H9 (cell line): ENCODE measurements at regions not wholly inside any gene's neighbourhood (a gene's known extent, or its start where the extent isn't known, plus 50 kb on each side); places are given as distances from the start of the nearest gene placed in this dataset.

Experiments
- DNase-seq: peaks from one replicate; pipeline ENCODE4 v3.0.0-alpha.2; 2017
- H2AFZ ChIP-seq: one replicate; pipeline ENCODE4 v1.6.1; 2013; ENCODE audit warnings: mild to moderate bottlenecking, low read length, control low read depth, moderate library complexity
- H2AK5ac ChIP-seq: 2 replicates; pipeline ENCODE4 v1.6.1; 2013; ENCODE audit warnings: low read length, control low read depth, mixed read lengths; ENCODE audit not compliant: insufficient read length
- H2BK120ac ChIP-seq: one replicate; pipeline ENCODE4 v1.6.1; 2013; ENCODE audit warnings: low read depth, mild to moderate bottlenecking, low read length, control low read depth, inconsistent platforms; ENCODE audit not compliant: poor library complexity, severe bottlenecking
- H2BK12ac ChIP-seq: 2 replicates; pipeline ENCODE4 v1.6.1; 2013; ENCODE audit warnings: low read length, control low read depth, mixed read lengths, low read depth; ENCODE audit not compliant: insufficient read length
- H2BK15ac ChIP-seq: 2 replicates; pipeline ENCODE4 v1.6.1; 2013; ENCODE audit warnings: low read depth, low read length, control low read depth
- H2BK20ac ChIP-seq: one replicate; pipeline ENCODE4 v1.6.1; 2013; ENCODE audit warnings: low read depth, mild to moderate bottlenecking, low read length, control low read depth, inconsistent platforms; ENCODE audit not compliant: poor library complexity, severe bottlenecking
- H2BK5ac ChIP-seq: 2 replicates; pipeline ENCODE4 v1.6.1; 2013; ENCODE audit warnings: low read length, control low read depth, mixed read lengths; ENCODE audit not compliant: insufficient read length
- H3K14ac ChIP-seq: 2 replicates; pipeline ENCODE4 v1.6.1; 2013; ENCODE audit warnings: low read length, control low read depth; ENCODE audit not compliant: insufficient read depth
- H3K18ac ChIP-seq: 2 replicates; pipeline ENCODE4 v1.6.1; 2013; ENCODE audit warnings: low read depth, mild to moderate bottlenecking, mixed read lengths, low read length, control low read depth; ENCODE audit not compliant: insufficient read length
- H3K23ac ChIP-seq: 2 replicates; pipeline ENCODE4 v1.6.1; 2013; ENCODE audit warnings: low read length, control low read depth, mixed read lengths, low read depth; ENCODE audit not compliant: insufficient read length
- H3K23me2 ChIP-seq: 2 replicates; pipeline ENCODE4 v1.6.1; 2013; ENCODE audit warnings: low read depth, mild to moderate bottlenecking, mixed read lengths, low read length, control low read depth; ENCODE audit not compliant: insufficient read length, poor library complexity, severe bottlenecking
- H3K27ac ChIP-seq: 2 replicates; pipeline ENCODE4 v1.5.1; 2013; ENCODE audit warnings: low read length, control low read depth, mixed read lengths, low read depth; ENCODE audit not compliant: insufficient read length
- H3K27me3 ChIP-seq: 2 replicates; pipeline ENCODE4 v1.6.1; 2013; ENCODE audit warnings: low read length, control low read depth, inconsistent platforms; ENCODE audit not compliant: insufficient read depth
- H3K4ac ChIP-seq: 2 replicates; pipeline ENCODE4 v1.6.1; 2013; ENCODE audit warnings: low read depth, mild to moderate bottlenecking, control low read depth, inconsistent platforms, low read length, moderate library complexity
- H3K4me1 ChIP-seq: 2 replicates; pipeline ENCODE4 v1.6.1; 2013; ENCODE audit warnings: low read length, control low read depth, inconsistent platforms; ENCODE audit not compliant: insufficient read depth
- H3K4me2 ChIP-seq: 2 replicates; pipeline ENCODE4 v1.6.1; 2013; ENCODE audit warnings: low read length, control low read depth, mixed read lengths; ENCODE audit not compliant: insufficient read length, insufficient read depth
- H3K56ac ChIP-seq: 2 replicates; pipeline ENCODE4 v1.6.1; 2013; ENCODE audit warnings: low read depth, mild to moderate bottlenecking, mixed read lengths, low read length, control low read depth; ENCODE audit not compliant: insufficient read length
- H3K79me1 ChIP-seq: 2 replicates; pipeline ENCODE4 v1.6.1; 2013; ENCODE audit warnings: low read depth, mild to moderate bottlenecking, moderate library complexity, low read length, control low read depth, inconsistent platforms; ENCODE audit not compliant: insufficient read depth, poor library complexity, severe bottlenecking
- H3K79me2 ChIP-seq: 2 replicates; pipeline ENCODE4 v1.6.1; 2013; ENCODE audit warnings: low read length, control low read depth, inconsistent platforms; ENCODE audit not compliant: insufficient read depth
- H3K9ac ChIP-seq: 2 replicates; pipeline ENCODE4 v1.6.1; 2013; ENCODE audit warnings: low read length, control low read depth, mixed read lengths; ENCODE audit not compliant: insufficient read length; ENCODE audit errors: extremely low read depth
- H3K9me3 ChIP-seq: one replicate; pipeline ENCODE4 v1.6.1; 2013; ENCODE audit warnings: low read depth, low read length, inconsistent platforms; ENCODE audit not compliant: control insufficient read depth
- H3T11ph ChIP-seq: one replicate; pipeline ENCODE4 v1.6.1; 2013; ENCODE audit warnings: mild to moderate bottlenecking, low read length, control low read depth, inconsistent platforms
- H4K20me1 ChIP-seq: one replicate; pipeline ENCODE4 v1.6.1; 2013; ENCODE audit not compliant: control insufficient read depth, insufficient read length, insufficient read depth
- H4K5ac ChIP-seq: 2 replicates; pipeline ENCODE4 v1.6.1; 2013; ENCODE audit warnings: low read depth, mild to moderate bottlenecking, mixed read lengths, low read length, control low read depth; ENCODE audit not compliant: insufficient read length
- H4K8ac ChIP-seq: replicated peaks from 2 replicates; pipeline ENCODE4 v1.6.1; 2013; ENCODE audit warnings: low read length, control low read depth, mixed read lengths, low read depth; ENCODE audit not compliant: insufficient read length
- H4K91ac ChIP-seq: 2 replicates; pipeline ENCODE4 v1.6.1; 2013; ENCODE audit warnings: low read depth, mild to moderate bottlenecking, moderate library complexity, mixed read lengths, low read length, control low read depth; ENCODE audit not compliant: insufficient read length
- H3K27ac Mint-ChIP-seq, 3 experiments: 2 replicates in 2 of 3; 3 replicates in 1 of 3; pipeline ENCODE4 v1.8.0; 2020 to 2021; ENCODE audit warnings: mixed read lengths in 3 of 3, mild to moderate bottlenecking in 1 of 3, moderate library complexity in 1 of 3
- H3K27me3 Mint-ChIP-seq: 2 replicates; pipeline ENCODE4 v1.8.0; 2021; ENCODE audit warnings: low read depth, mild to moderate bottlenecking, moderate library complexity, mixed read lengths
- H3K36me3 Mint-ChIP-seq, 3 experiments: 2 replicates in 2 of 3; 3 replicates in 1 of 3; pipeline ENCODE4 v1.8.0; 2020 to 2021; ENCODE audit warnings: low read depth in 3 of 3, mixed read lengths in 3 of 3; ENCODE audit not compliant: insufficient read depth in 1 of 3
- H3K4me1 Mint-ChIP-seq, 2 experiments: 2 replicates each; pipeline ENCODE4 v1.8.0; 2020; ENCODE audit warnings: mixed read lengths in 2 of 2
- H3K4me3 Mint-ChIP-seq, 2 experiments: 2 replicates in 1 of 2; 3 replicates in 1 of 2; pipeline ENCODE4 v1.8.0; 2020 to 2021; ENCODE audit warnings: mild to moderate bottlenecking in 2 of 2, mixed read lengths in 2 of 2, moderate library complexity in 1 of 2
- H3K9me3 Mint-ChIP-seq, 2 experiments: 2 replicates in 1 of 2; 3 replicates in 1 of 2; pipeline ENCODE4 v1.8.0; 2020; ENCODE audit warnings: mild to moderate bottlenecking in 2 of 2, mixed read lengths in 2 of 2, moderate library complexity in 1 of 2
- WGBS: extraction: QIAGEN DNeasy Blood & Tissue Kit; methylation state at CpG from one replicate; pipeline ENCODE4 v1.1.7; 2013; ENCODE audit warnings: missing lambda C conversion rate, low lambda C conversion rate, mixed read lengths; ENCODE audit not compliant: insufficient read length; ENCODE audit errors: extremely low coverage; 5-methylcytosine and 5-hydroxymethylcytosine counted together
- TF ChIP-seq, protein P1 (sequence below): fragments of 200-600 bp; sonication (generic); conservative IDR thresholded peaks from 3 replicates; pipeline ENCODE4 v1.8.0; 2021; ENCODE audit warnings: antibody characterized with exemption, mild to moderate bottlenecking

DNA sequence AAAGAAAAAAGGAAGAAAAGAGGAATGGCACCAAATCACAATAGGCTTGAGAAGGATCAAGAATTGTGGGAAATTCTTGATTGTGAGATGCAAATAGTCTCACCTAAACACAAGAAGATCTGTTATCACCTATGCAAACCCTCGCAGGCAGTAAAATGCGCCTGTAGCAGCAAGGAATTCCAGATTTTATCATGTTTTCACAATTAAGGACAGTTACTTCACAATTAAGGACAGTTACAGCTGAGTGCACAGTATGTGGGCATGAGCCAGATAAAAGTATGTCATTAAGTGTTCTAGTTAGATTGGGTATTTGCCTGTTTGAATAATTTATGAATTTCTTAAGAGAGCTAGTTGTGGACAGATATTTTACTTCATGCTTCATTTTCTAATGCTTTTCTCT lies 336.2 kb downstream of the CDC14C start:
- Histone ChIP-seq H3K56ac (no peak overlapping the region), H3K79me1 (no peaks in the 10 kb centered on the region), H2AFZ (no peak overlapping the region), H3K18ac (no peak overlapping the region), H2BK12ac (no peak overlapping the region), H3K27ac (no peak overlapping the region), H3K27me3 (no peaks in the 10 kb centered on the region), H2AK5ac (no peak overlapping the region), H2BK20ac (no peak overlapping the region), H4K91ac (no peak overlapping the region), H3K4me2 (no peak overlapping the region), H4K8ac (no peak overlapping the region), H2BK120ac (no peak overlapping the region), H3K9me3 (no peaks in the 10 kb centered on the region), H3K23me2 (no peaks in the 10 kb centered on the region), H2BK5ac (no peak overlapping the region), H4K5ac (no peak overlapping the region), H2BK15ac (no peak overlapping the region), H3K4me1 (no peaks in the 10 kb centered on the region), H3T11ph (no peak overlapping the region), H3K4ac (no peak overlapping the region), H3K9ac (no peak overlapping the region), H4K20me1 (no peaks in the 10 kb centered on the region), H3K14ac (no peak overlapping the region), H3K23ac (no peak overlapping the region), H3K79me2 (no peaks in the 10 kb centered on the region)
- H3K9me3 Mint-ChIP-seq = no peaks in the 10 kb centered on the region
- H3K36me3 Mint-ChIP-seq = no peaks in the 10 kb centered on the region
- no peak overlapping the region for H3K27ac Mint-ChIP-seq
- H3K4me3 Mint-ChIP-seq = no peak overlapping the region
- no CpG with 5 or more reads among the region's 2 CpGs for WGBS
- H3K27me3 Mint-ChIP-seq = no peaks in the 10 kb centered on the region; the same call in 1 of the 2 replicates
- H3K4me1 Mint-ChIP-seq = peaks cover 2 to 4% of the 10 kb centered on the region in 2 experiments; a peak in 1 of 4 replicates
- TF ChIP-seq, protein P1, sequence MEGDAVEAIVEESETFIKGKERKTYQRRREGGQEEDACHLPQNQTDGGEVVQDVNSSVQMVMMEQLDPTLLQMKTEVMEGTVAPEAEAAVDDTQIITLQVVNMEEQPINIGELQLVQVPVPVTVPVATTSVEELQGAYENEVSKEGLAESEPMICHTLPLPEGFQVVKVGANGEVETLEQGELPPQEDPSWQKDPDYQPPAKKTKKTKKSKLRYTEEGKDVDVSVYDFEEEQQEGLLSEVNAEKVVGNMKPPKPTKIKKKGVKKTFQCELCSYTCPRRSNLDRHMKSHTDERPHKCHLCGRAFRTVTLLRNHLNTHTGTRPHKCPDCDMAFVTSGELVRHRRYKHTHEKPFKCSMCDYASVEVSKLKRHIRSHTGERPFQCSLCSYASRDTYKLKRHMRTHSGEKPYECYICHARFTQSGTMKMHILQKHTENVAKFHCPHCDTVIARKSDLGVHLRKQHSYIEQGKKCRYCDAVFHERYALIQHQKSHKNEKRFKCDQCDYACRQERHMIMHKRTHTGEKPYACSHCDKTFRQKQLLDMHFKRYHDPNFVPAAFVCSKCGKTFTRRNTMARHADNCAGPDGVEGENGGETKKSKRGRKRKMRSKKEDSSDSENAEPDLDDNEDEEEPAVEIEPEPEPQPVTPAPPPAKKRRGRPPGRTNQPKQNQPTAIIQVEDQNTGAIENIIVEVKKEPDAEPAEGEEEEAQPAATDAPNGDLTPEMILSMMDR = no peak
- DNase-seq = no peak
